ENCODE measurements at regions not wholly inside any gene's neighbourhood (a gene's known extent, or its start where the extent isn't known, plus 50 kb on each side); places are given as distances from the start of the nearest gene placed in this dataset.

- TF ChIP-seq, protein P1, sequence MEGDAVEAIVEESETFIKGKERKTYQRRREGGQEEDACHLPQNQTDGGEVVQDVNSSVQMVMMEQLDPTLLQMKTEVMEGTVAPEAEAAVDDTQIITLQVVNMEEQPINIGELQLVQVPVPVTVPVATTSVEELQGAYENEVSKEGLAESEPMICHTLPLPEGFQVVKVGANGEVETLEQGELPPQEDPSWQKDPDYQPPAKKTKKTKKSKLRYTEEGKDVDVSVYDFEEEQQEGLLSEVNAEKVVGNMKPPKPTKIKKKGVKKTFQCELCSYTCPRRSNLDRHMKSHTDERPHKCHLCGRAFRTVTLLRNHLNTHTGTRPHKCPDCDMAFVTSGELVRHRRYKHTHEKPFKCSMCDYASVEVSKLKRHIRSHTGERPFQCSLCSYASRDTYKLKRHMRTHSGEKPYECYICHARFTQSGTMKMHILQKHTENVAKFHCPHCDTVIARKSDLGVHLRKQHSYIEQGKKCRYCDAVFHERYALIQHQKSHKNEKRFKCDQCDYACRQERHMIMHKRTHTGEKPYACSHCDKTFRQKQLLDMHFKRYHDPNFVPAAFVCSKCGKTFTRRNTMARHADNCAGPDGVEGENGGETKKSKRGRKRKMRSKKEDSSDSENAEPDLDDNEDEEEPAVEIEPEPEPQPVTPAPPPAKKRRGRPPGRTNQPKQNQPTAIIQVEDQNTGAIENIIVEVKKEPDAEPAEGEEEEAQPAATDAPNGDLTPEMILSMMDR (IDR thresholded peaks at IDR 0.05): no peak
- no peak for TF ChIP-seq EP300 (IDR thresholded peaks at IDR 0.05)
- no peak for TF ChIP-seq POLR2AphosphoS5 (IDR thresholded peaks at IDR 0.05)
Observed at GRCh38 chr11:116194156-116194904, 578.5 kb downstream of the BUD13 start.
